ENCODE measurements at regions not wholly inside any gene's neighbourhood (a gene's known extent, or its start where the extent isn't known, plus 50 kb on each side); places are given as distances from the start of the nearest gene placed in this dataset.

GRCh38 chr10:10774416-10774815 is 243.3 kb upstream of the CELF2 start:
- TF ChIP-seq CTCF (IDR thresholded peaks at IDR 0.05; ENCODE audit: insufficient read depth, low read depth, low read length): no peak
- TF ChIP-seq EZH2 (IDR thresholded peaks at IDR 0.05; ENCODE audit: insufficient read depth, low read length): no peak
